K562 (cell line): ENCODE measurements at regions not wholly inside any gene's neighbourhood (a gene's known extent, or its start where the extent isn't known, plus 50 kb on each side); places are given as distances from the start of the nearest gene placed in this dataset.
A peak's percentile ranks its signal among the peaks of the same experiment; 100 is the strongest.

Experiments
- CBFA2T3 ChIP-seq: fragments of 450-650 bp; IDR thresholded peaks from 2 replicates; pipeline ENCODE4 v1.6.1; 2017
- GATA2 ChIP-seq: sonication (generic); formaldehyde crosslinking; IDR thresholded peaks from 2 replicates; pipeline ENCODE4 v1.4.0; 2020; ENCODE audit warnings: mild to moderate bottlenecking, missing genetic modification reagents
- PBX2 ChIP-seq, 2 experiments: IDR thresholded peaks in 1 of 2; conservative IDR thresholded peaks in 1 of 2; 2 replicates each; pipeline ENCODE4 v1.6.1; 2016; ENCODE audit warnings: low read depth in 2 of 2, mild to moderate bottlenecking in 1 of 2, missing compliant biosample characterization in 1 of 2, missing genetic modification characterization in 1 of 2, moderate library complexity in 1 of 2
- PKNOX1 ChIP-seq: fragments of 450-650 bp; IDR thresholded peaks from 2 replicates; pipeline ENCODE4 v1.6.1; 2016
- TSHZ1 ChIP-seq: fragments of 250-450 bp; sonication (Bioruptor Pico); IDR thresholded peaks from 2 replicates; pipeline ENCODE4 v1.4.0; 2020; ENCODE audit warnings: mild to moderate bottlenecking, moderate library complexity
- ZNF263 ChIP-seq: sonication (generic); formaldehyde crosslinking; IDR thresholded peaks from 2 replicates; pipeline ENCODE4 v1.8.0; 2022; ENCODE audit warnings: mild to moderate bottlenecking, missing genetic modification reagents, borderline replicate concordance
- ZNF511 ChIP-seq: sonication (generic); formaldehyde crosslinking; IDR thresholded peaks from 2 replicates; pipeline ENCODE4 v1.8.0; 2022; ENCODE audit warnings: mild to moderate bottlenecking, missing genetic modification reagents
- TF ChIP-seq, protein P1 (sequence below): fragments of 200-800 bp; sonication (Bioruptor generic); IDR thresholded peaks from 2 replicates; pipeline ENCODE4 v1.6.1; 2017; ENCODE audit warnings: missing genetic modification characterization, missing compliant biosample characterization

DNA sequence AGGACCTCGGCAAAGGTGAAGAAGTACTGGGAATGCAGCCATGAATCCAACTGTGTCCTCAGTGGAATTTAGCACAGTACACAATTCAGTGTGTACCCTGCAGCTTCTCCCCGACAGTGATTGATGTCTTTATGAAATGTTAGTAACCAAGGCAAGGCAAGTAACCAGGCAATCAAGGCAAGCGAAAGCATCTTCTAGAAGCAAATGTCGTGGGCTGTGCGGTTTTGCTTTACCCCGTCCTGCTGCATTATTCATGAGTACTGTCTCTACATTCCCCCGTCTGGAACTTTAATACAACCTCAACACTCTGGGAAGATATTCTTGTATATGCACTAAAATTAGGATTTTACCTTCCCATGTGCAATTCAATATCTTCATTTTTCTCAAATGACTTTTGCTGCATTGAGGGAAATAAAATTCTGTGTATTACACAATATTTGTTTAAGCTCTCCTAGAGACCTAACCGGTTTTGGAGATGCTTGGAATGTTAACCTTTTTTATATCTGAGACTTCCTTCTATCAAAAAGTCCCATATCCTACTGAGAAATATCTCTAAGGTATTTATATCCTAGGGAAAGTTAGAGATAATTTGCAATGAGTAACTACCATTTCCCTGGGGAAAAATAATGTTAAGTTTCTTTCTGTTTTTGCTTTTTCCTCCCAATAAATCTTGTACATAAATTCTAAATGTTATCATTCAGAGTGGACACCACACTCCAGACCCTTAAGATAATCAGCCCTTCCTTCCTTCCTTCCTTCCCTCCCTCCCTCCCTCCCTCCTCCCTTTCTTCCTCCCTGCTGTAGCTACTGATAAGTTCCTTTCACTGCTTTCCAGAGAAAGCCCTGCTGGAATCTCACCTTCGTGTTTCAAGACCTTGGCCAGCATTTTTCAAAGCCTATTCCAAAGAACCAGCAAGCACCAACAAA is 51.9 kb upstream of the ADORA2B start (continued):
- peak; percentile 86 for TF ChIP-seq PKNOX1
- TF ChIP-seq ZNF511 = no peak
- TF ChIP-seq, protein P1, sequence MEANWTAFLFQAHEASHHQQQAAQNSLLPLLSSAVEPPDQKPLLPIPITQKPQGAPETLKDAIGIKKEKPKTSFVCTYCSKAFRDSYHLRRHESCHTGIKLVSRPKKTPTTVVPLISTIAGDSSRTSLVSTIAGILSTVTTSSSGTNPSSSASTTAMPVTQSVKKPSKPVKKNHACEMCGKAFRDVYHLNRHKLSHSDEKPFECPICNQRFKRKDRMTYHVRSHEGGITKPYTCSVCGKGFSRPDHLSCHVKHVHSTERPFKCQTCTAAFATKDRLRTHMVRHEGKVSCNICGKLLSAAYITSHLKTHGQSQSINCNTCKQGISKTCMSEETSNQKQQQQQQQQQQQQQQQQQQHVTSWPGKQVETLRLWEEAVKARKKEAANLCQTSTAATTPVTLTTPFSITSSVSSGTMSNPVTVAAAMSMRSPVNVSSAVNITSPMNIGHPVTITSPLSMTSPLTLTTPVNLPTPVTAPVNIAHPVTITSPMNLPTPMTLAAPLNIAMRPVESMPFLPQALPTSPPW = 0 out of 2 replicates have a peak, but pooled peaks have one; percentile 26
- TF ChIP-seq ZNF263 (CRISPR knock-in tag) = peak; percentile 75; the same call in 1 of the 2 replicates
- 0 out of 2 replicates have a peak, but pooled peaks have one; percentile 20 for TF ChIP-seq PBX2 (CRISPR knock-in tag; IDR thresholded peaks at IDR 0.05; ENCODE audit: low read depth)
- peak; percentile 64 for TF ChIP-seq PBX2 (tag; conservative IDR thresholded peaks at IDR 0.05; ENCODE audit: low read depth)
- TF ChIP-seq CBFA2T3 = peak; percentile 51
- no peak for TF ChIP-seq GATA2
- no peak for TF ChIP-seq TSHZ1 (CRISPR knock-in tag)
- TF ChIP-seq, all 486 proteins: peak for 13
